Hepatocyte (in vitro differentiated cells): ENCODE measurements at regions not wholly inside any gene's neighbourhood (a gene's known extent, or its start where the extent isn't known, plus 50 kb on each side); places are given as distances from the start of the nearest gene placed in this dataset.

Experiments
- CTCF ChIP-seq: fragments of 200-600 bp; sonication (generic); IDR thresholded peaks from 2 replicates; pipeline ENCODE4 v1.5.1; 2016; ENCODE audit warnings: antibody characterized with exemption, mild to moderate bottlenecking; ENCODE audit not compliant: poor library complexity
- EZH2 ChIP-seq: fragments of 200-600 bp; sonication (generic); IDR thresholded peaks from 2 replicates; pipeline ENCODE4 v1.6.1; 2016; ENCODE audit warnings: antibody characterized with exemption, mild to moderate bottlenecking, borderline replicate concordance
- EZH2phosphoT487 ChIP-seq: fragments of 200-600 bp; sonication (generic); IDR thresholded peaks from one replicate; pipeline ENCODE4 v1.6.1; 2018; ENCODE audit warnings: antibody characterized with exemption, mild to moderate bottlenecking, low read depth, moderate library complexity; ENCODE audit not compliant: unreplicated experiment, severe bottlenecking

- no peak for TF ChIP-seq CTCF
- no peak for TF ChIP-seq EZH2
- no peak for TF ChIP-seq EZH2phosphoT487
Measured at GRCh38 chr2:40915651-40916050, 463.8 kb upstream of the SLC8A1 start.
